Activated naive CD4-positive, alpha-beta T cell treated with anti-CD3 and anti-CD28 coated beads, Interleukin-2, amount 10 ng/mL, durations not matched to agents 7 days and 5 days (primary cell): ENCODE measurements at regions not wholly inside any gene's neighbourhood (a gene's known extent, or its start where the extent isn't known, plus 50 kb on each side); places are given as distances from the start of the nearest gene placed in this dataset.

ENCODE experiments used
- CTCF ChIA-PET: fragments of 350-600 bp; sonication (Branson Sonifier 250); formaldehyde crosslinking; loops from one replicate; lab custom pipeline; 2021; ENCODE audit warnings: antibody characterized with exemption; lab: Charles Lee
- DNase-seq: peaks from one replicate; pipeline ENCODE4 v3.0.0-alpha.2; 2020
- H3K27ac Mint-ChIP-seq: one replicate; pipeline ENCODE4 v1.8.0; 2021; ENCODE audit warnings: mild to moderate bottlenecking, moderate library complexity, mixed read lengths
- H3K27me3 Mint-ChIP-seq: one replicate; pipeline ENCODE4 v1.8.0; 2021; ENCODE audit warnings: mild to moderate bottlenecking, mixed read lengths
- H3K36me3 Mint-ChIP-seq: one replicate; pipeline ENCODE4 v1.8.0; 2021; ENCODE audit warnings: mixed read lengths
- H3K4me1 Mint-ChIP-seq: one replicate; pipeline ENCODE4 v1.8.0; 2021; ENCODE audit warnings: mixed read lengths
- H3K4me3 Mint-ChIP-seq: one replicate; pipeline ENCODE4 v1.8.0; 2021; ENCODE audit warnings: mild to moderate bottlenecking, moderate library complexity, mixed read lengths
- H3K9me3 Mint-ChIP-seq: one replicate; pipeline ENCODE4 v1.8.0; 2021; ENCODE audit warnings: mixed read lengths

- Mint-ChIP-seq H3K4me3 (no peak overlapping the region), H3K36me3 (no peaks in the 10 kb centered on the region), H3K27ac (no peak overlapping the region), H3K4me1 (no peaks in the 10 kb centered on the region), H3K9me3 (no peaks in the 10 kb centered on the region), H3K27me3 (no peaks in the 10 kb centered on the region)
- CTCF ChIA-PET: no interaction called here
- DNase-seq: no peak
Observed at GRCh38 chrX:22627576-22627975, 354.9 kb downstream of the CBLL2 start.

GRCh38 chrX:22628275-22628674, 355.6 kb downstream of the CBLL2 start:
- no peak for DNase-seq
- H3K27ac Mint-ChIP-seq: no peak overlapping the region
- no peaks in the 10 kb centered on the region for H3K36me3 Mint-ChIP-seq
- no peak overlapping the region for H3K4me3 Mint-ChIP-seq
- no peaks in the 10 kb centered on the region for H3K4me1 Mint-ChIP-seq
- H3K27me3 Mint-ChIP-seq: no peaks in the 10 kb centered on the region
- CTCF ChIA-PET: no interaction called here
- H3K9me3 Mint-ChIP-seq: no peaks in the 10 kb centered on the region

- H3K27ac Mint-ChIP-seq: no peak overlapping the region
- H3K36me3 Mint-ChIP-seq: no peaks in the 10 kb centered on the region
- no peaks in the 10 kb centered on the region for H3K27me3 Mint-ChIP-seq
- no peak for DNase-seq
- no peaks in the 10 kb centered on the region for H3K9me3 Mint-ChIP-seq
- no peak overlapping the region for H3K4me3 Mint-ChIP-seq
- no peaks in the 10 kb centered on the region for H3K4me1 Mint-ChIP-seq
- CTCF ChIA-PET: no interaction called here
Observed at GRCh38 chrX:22629105-22629725, 356.5 kb downstream of the CBLL2 start.

GRCh38 chrX:22634083-22634482, 361.4 kb downstream of the CBLL2 start:
- H3K4me1 Mint-ChIP-seq: no peaks in the 10 kb centered on the region
- H3K27ac Mint-ChIP-seq: no peak overlapping the region
- no peaks in the 10 kb centered on the region for H3K27me3 Mint-ChIP-seq
- no peaks in the 10 kb centered on the region for H3K9me3 Mint-ChIP-seq
- DNase-seq: no peak
- H3K36me3 Mint-ChIP-seq: no peaks in the 10 kb centered on the region
- H3K4me3 Mint-ChIP-seq: no peak overlapping the region
- CTCF ChIA-PET: no interaction called here

- Mint-ChIP-seq H3K36me3 (no peaks in the 10 kb centered on the region), H3K27ac (no peak overlapping the region), H3K4me3 (no peak overlapping the region), H3K27me3 (no peaks in the 10 kb centered on the region), H3K4me1 (no peaks in the 10 kb centered on the region), H3K9me3 (no peaks in the 10 kb centered on the region)
- CTCF ChIA-PET: no interaction called here
- DNase-seq: no peak
Observed at GRCh38 chrX:22634751-22635150, 362.0 kb downstream of the CBLL2 start.

- no peak for DNase-seq
- Mint-ChIP-seq H3K9me3 (no peaks in the 10 kb centered on the region), H3K4me3 (no peak overlapping the region), H3K27me3 (no peaks in the 10 kb centered on the region), H3K4me1 (no peaks in the 10 kb centered on the region), H3K36me3 (no peaks in the 10 kb centered on the region), H3K27ac (no peak overlapping the region)
- CTCF ChIA-PET: no interaction called here
Observed at GRCh38 chrX:22648281-22648680, 351.5 kb upstream of the DDX53 start.

- Mint-ChIP-seq H3K9me3 (no peaks in the 10 kb centered on the region), H3K27me3 (no peaks in the 10 kb centered on the region), H3K27ac (no peak overlapping the region), H3K36me3 (no peaks in the 10 kb centered on the region), H3K4me3 (no peak overlapping the region), H3K4me1 (no peaks in the 10 kb centered on the region)
- CTCF ChIA-PET: no interaction called here
- DNase-seq: no peak
Observed at GRCh38 chrX:22650691-22651090, 349.1 kb upstream of the DDX53 start.

GRCh38 chrX:22652596-22652995, 347.2 kb upstream of the DDX53 start:
- H3K9me3 Mint-ChIP-seq: peaks cover 2% of the 10 kb centered on the region
- CTCF ChIA-PET: no interaction called here
- no peak for DNase-seq
- no peaks in the 10 kb centered on the region for H3K27me3 Mint-ChIP-seq
- H3K4me3 Mint-ChIP-seq: no peak overlapping the region
- no peaks in the 10 kb centered on the region for H3K4me1 Mint-ChIP-seq
- no peak overlapping the region for H3K27ac Mint-ChIP-seq
- no peaks in the 10 kb centered on the region for H3K36me3 Mint-ChIP-seq

- no peak for DNase-seq
- Mint-ChIP-seq H3K36me3 (no peaks in the 10 kb centered on the region), H3K27me3 (no peaks in the 10 kb centered on the region), H3K4me1 (no peaks in the 10 kb centered on the region), H3K4me3 (no peak overlapping the region), H3K27ac (no peak overlapping the region), H3K9me3 (peaks cover 3% of the 10 kb centered on the region)
- CTCF ChIA-PET: no interaction called here
Observed at GRCh38 chrX:22660756-22661155, 339.0 kb upstream of the DDX53 start.

- H3K27ac Mint-ChIP-seq: no peak overlapping the region
- CTCF ChIA-PET: no interaction called here
- H3K36me3 Mint-ChIP-seq: no peaks in the 10 kb centered on the region
- no peak for DNase-seq
- H3K9me3 Mint-ChIP-seq: peaks cover 3% of the 10 kb centered on the region
- no peak overlapping the region for H3K4me3 Mint-ChIP-seq
- H3K27me3 Mint-ChIP-seq: no peaks in the 10 kb centered on the region
- H3K4me1 Mint-ChIP-seq: no peaks in the 10 kb centered on the region
Observed at GRCh38 chrX:22662776-22663175, 337.0 kb upstream of the DDX53 start.

- CTCF ChIA-PET: no interaction called here
- Mint-ChIP-seq H3K27me3 (no peaks in the 10 kb centered on the region), H3K36me3 (no peaks in the 10 kb centered on the region), H3K4me3 (no peak overlapping the region), H3K4me1 (no peaks in the 10 kb centered on the region), H3K9me3 (peaks cover 3% of the 10 kb centered on the region), H3K27ac (no peak overlapping the region)
- DNase-seq: no peak
Observed at GRCh38 chrX:22664826-22665225, 334.9 kb upstream of the DDX53 start.

- Mint-ChIP-seq H3K4me3 (no peak overlapping the region), H3K27ac (no peak overlapping the region), H3K9me3 (peaks cover 3% of the 10 kb centered on the region), H3K27me3 (no peaks in the 10 kb centered on the region), H3K4me1 (no peaks in the 10 kb centered on the region), H3K36me3 (no peaks in the 10 kb centered on the region)
- no peak for DNase-seq
- CTCF ChIA-PET: no interaction called here
Observed at GRCh38 chrX:22665818-22666217, 333.9 kb upstream of the DDX53 start.

- peaks cover 3% of the 10 kb centered on the region for H3K9me3 Mint-ChIP-seq
- no peaks in the 10 kb centered on the region for H3K36me3 Mint-ChIP-seq
- H3K27me3 Mint-ChIP-seq: no peaks in the 10 kb centered on the region
- no peak overlapping the region for H3K27ac Mint-ChIP-seq
- CTCF ChIA-PET: no interaction called here
- H3K4me3 Mint-ChIP-seq: no peak overlapping the region
- no peak for DNase-seq
- H3K4me1 Mint-ChIP-seq: no peaks in the 10 kb centered on the region
Observed at GRCh38 chrX:22666441-22666840, 333.3 kb upstream of the DDX53 start.

- Mint-ChIP-seq H3K4me1 (no peaks in the 10 kb centered on the region), H3K27me3 (no peaks in the 10 kb centered on the region), H3K36me3 (no peaks in the 10 kb centered on the region), H3K4me3 (no peak overlapping the region), H3K9me3 (no peaks in the 10 kb centered on the region), H3K27ac (no peak overlapping the region)
- no peak for DNase-seq
- CTCF ChIA-PET: no interaction called here
Observed at GRCh38 chrX:22674932-22675331, 324.8 kb upstream of the DDX53 start.

- DNase-seq: no peak
- Mint-ChIP-seq H3K36me3 (no peaks in the 10 kb centered on the region), H3K4me1 (no peaks in the 10 kb centered on the region), H3K27ac (no peak overlapping the region), H3K27me3 (no peaks in the 10 kb centered on the region), H3K4me3 (no peak overlapping the region), H3K9me3 (no peaks in the 10 kb centered on the region)
- CTCF ChIA-PET: interaction anchor here (1.2 kb wide), 1 partner anchor 11 kb away, joined by 4 read pairs; no protein-coding TSS in a partner anchor
Observed at GRCh38 chrX:22686138-22686541, 313.6 kb upstream of the DDX53 start.

- Mint-ChIP-seq H3K9me3 (no peaks in the 10 kb centered on the region), H3K4me1 (no peaks in the 10 kb centered on the region), H3K4me3 (no peak overlapping the region), H3K27ac (no peak overlapping the region), H3K36me3 (no peaks in the 10 kb centered on the region), H3K27me3 (no peaks in the 10 kb centered on the region)
- DNase-seq: no peak
- CTCF ChIA-PET: no interaction called here
Observed at GRCh38 chrX:22689290-22689689, 310.5 kb upstream of the DDX53 start.
